ENCODE measurements at regions not wholly inside any gene's neighbourhood (a gene's known extent, or its start where the extent isn't known, plus 50 kb on each side); places are given as distances from the start of the nearest gene placed in this dataset.

DNA sequence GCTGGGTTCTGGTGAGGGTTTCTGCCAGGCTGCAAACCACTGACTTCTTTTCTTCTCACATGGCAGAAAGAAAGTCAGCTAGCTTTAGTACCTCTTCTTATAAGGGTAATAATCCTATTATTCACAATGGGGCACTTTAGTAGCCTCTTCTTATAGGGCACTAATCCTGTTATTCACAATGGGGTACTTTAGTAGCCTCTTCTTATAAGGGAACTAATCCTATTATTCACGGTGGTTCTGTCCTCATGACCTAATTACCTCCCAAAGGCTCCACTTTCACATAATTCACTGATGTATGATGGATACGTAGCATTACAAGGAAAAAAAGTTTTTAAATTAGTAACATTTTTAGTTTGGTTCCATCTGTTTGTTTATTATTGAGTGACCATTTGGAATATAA is 671.3 kb downstream of the NSUN3 start:
- DNase-seq (ENCODE audit: low read depth) = no peak
- no peak overlapping the region for H3K4me3 ChIP-seq (ENCODE audit: low read depth, low read length)
- H3K27me3 ChIP-seq (ENCODE audit: control insufficient read depth, insufficient read depth, low read length) = no peaks in the 10 kb centered on the region
- H3K36me3 ChIP-seq (ENCODE audit: control insufficient read depth, insufficient read depth, low read length) = no peaks in the 10 kb centered on the region
- TF ChIP-seq, protein P1, sequence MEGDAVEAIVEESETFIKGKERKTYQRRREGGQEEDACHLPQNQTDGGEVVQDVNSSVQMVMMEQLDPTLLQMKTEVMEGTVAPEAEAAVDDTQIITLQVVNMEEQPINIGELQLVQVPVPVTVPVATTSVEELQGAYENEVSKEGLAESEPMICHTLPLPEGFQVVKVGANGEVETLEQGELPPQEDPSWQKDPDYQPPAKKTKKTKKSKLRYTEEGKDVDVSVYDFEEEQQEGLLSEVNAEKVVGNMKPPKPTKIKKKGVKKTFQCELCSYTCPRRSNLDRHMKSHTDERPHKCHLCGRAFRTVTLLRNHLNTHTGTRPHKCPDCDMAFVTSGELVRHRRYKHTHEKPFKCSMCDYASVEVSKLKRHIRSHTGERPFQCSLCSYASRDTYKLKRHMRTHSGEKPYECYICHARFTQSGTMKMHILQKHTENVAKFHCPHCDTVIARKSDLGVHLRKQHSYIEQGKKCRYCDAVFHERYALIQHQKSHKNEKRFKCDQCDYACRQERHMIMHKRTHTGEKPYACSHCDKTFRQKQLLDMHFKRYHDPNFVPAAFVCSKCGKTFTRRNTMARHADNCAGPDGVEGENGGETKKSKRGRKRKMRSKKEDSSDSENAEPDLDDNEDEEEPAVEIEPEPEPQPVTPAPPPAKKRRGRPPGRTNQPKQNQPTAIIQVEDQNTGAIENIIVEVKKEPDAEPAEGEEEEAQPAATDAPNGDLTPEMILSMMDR (IDR thresholded peaks at IDR 0.05; ENCODE audit: insufficient read depth, low read length, poor library complexity, severe bottlenecking) = no peak

DNA sequence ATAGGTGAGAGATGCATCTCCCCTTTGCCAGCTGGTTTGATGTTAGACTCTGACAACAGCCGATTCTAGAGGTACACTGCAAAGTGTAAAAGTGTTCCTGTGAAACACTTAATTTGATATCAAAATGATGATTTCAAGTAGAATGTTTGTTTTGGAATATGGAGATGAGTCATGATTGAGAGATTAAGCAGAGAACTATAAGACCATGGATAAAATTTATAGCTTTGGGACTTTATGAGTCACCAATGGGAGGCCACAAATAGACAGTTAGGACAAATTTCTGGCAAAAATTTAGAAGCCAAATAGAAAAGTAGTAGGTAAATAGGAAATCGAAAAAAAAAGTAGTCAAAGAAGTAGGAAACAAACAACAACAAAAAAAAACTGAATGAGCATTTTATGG is 672.5 kb downstream of the NSUN3 start:
- TF ChIP-seq, protein P1 (IDR thresholded peaks at IDR 0.05; ENCODE audit: insufficient read depth, low read length, poor library complexity, severe bottlenecking) = no peak
- H3K36me3 ChIP-seq (ENCODE audit: control insufficient read depth, insufficient read depth, low read length) = no peaks in the 10 kb centered on the region
- H3K27me3 ChIP-seq (ENCODE audit: control insufficient read depth, insufficient read depth, low read length) = no peaks in the 10 kb centered on the region
- no peak for DNase-seq (ENCODE audit: low read depth)
- H3K4me3 ChIP-seq (ENCODE audit: low read depth, low read length) = no peak overlapping the region

DNA sequence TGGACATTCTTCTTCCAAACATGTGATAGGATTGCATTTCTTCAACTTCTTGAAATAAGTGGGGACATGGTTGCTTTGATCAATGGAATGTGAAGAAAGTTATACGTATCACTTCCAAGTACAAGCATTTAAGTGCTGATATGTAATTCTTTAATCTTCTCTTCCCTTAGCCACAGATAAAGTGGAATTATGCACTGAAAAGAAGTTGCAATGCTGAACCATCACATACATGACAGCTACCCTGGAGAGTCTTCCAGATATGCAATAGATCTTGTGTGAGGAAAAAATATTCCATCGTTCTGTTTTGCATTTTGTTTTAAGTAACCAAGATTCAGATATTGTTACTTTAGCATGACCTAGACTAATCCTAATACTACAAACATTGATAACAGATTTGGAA is 674.3 kb downstream of the NSUN3 start:
- Histone ChIP-seq H3K4me3 (ENCODE audit: low read depth, low read length) (no peak overlapping the region), H3K27me3 (ENCODE audit: control insufficient read depth, insufficient read depth, low read length) (no peaks in the 10 kb centered on the region), H3K36me3 (ENCODE audit: control insufficient read depth, insufficient read depth, low read length) (no peaks in the 10 kb centered on the region)
- TF ChIP-seq, protein P1 (IDR thresholded peaks at IDR 0.05; ENCODE audit: insufficient read depth, low read length, poor library complexity, severe bottlenecking) = no peak
- DNase-seq (ENCODE audit: low read depth) = no peak

DNA sequence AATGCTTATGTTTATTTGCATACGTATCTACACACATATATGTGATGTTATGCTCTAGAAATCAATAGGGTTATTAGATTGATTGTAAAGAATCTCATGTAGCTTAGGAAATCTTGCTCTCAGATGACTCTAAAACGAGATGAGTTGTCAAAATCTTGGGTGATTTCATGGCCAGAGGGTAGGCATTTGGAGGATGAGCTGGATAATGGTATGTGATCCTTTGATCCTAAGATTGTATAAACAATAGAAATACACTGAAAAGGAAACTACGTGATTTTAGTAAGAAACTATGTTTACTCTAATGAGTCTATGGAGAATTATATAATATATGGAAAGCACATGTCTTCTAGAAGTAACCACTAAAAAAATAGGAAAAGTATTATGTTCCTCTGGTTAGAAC is 676.6 kb downstream of the NSUN3 start:
- Histone ChIP-seq H3K27me3 (ENCODE audit: control insufficient read depth, insufficient read depth, low read length) (no peaks in the 10 kb centered on the region), H3K4me3 (ENCODE audit: low read depth, low read length) (no peak overlapping the region), H3K36me3 (ENCODE audit: control insufficient read depth, insufficient read depth, low read length) (no peaks in the 10 kb centered on the region)
- no peak for DNase-seq (ENCODE audit: low read depth)
- TF ChIP-seq, protein P1 (IDR thresholded peaks at IDR 0.05; ENCODE audit: insufficient read depth, low read length, poor library complexity, severe bottlenecking) = no peak

DNA sequence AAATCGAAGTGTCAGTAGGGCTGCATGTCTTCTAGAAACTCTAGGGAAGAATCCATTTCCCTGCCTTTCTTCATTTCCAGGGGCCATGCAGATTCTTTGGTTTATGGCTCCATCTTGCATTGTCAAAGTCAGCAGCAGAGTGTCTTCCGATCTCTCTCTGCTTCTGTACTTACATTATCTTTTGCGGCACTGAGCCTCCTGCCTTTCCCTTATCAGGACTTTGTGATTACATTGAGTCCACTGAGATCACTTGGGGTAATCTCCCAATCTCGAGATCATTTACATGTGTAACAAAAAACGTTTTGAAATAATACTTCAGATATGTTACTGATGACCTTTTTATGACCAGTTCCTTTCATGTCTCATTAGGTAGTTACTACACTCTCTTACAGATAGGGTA is 695.9 kb downstream of the NSUN3 start:
- TF ChIP-seq, protein P1 (IDR thresholded peaks at IDR 0.05; ENCODE audit: insufficient read depth, low read length, poor library complexity, severe bottlenecking) = no peak

DNA sequence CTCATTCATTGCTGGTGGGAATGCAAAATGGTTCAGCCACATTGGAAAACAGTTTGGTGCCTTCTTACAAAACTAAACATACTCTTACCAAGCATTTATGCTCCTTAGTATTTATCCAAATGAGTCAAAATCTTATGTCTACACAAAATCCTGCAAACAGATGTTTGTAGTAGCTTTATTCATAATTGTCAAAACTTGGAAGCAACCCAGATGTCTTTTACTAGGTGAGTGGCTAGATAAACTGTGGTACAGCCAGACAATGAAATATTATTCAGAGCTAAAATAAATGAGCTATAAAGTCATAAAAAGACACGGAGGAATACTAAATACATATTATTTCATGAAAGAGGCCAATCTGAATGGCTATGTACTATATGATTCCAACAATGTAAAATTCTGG is 709.5 kb downstream of the NSUN3 start:
- Histone ChIP-seq H3K27me3 (ENCODE audit: control insufficient read depth, insufficient read depth, low read length) (no peaks in the 10 kb centered on the region), H3K4me3 (ENCODE audit: low read depth, low read length) (no peak overlapping the region), H3K36me3 (ENCODE audit: control insufficient read depth, insufficient read depth, low read length) (no peaks in the 10 kb centered on the region)
- TF ChIP-seq, protein P1 (IDR thresholded peaks at IDR 0.05; ENCODE audit: insufficient read depth, low read length, poor library complexity, severe bottlenecking) = no peak
- DNase-seq (ENCODE audit: low read depth) = no peak

More for the DNA sequence above, 695.9 kb downstream of the NSUN3 start:
- no peak for DNase-seq (ENCODE audit: low read depth)
- Histone ChIP-seq H3K4me3 (ENCODE audit: low read depth, low read length) (no peak overlapping the region), H3K36me3 (ENCODE audit: control insufficient read depth, insufficient read depth, low read length) (no peaks in the 10 kb centered on the region), H3K27me3 (ENCODE audit: control insufficient read depth, insufficient read depth, low read length) (no peaks in the 10 kb centered on the region)

Data from kidney epithelial cell (primary cell).